Panc1 (cell line): ENCODE measurements at regions not wholly inside any gene's neighbourhood (a gene's known extent, or its start where the extent isn't known, plus 50 kb on each side); places are given as distances from the start of the nearest gene placed in this dataset.

Experiments
- ATAC-seq: fragments of 200-7000 bp; cut with Tn5 transposase; 2 replicates; pipeline ENCODE4 v1.9.1; 2020; ENCODE audit warnings: mild to moderate bottlenecking, moderate library complexity
- BruUV-seq: library from RNA; stranded (reverse); fragments of 400-500 nt; replicated peaks from 2 replicates; lab custom pipeline; 2021; lab: Mats Ljungman, UMichigan
- CTCF ChIA-PET: fragments of 300-600 bp; sonication (Branson Sonifier 250); formaldehyde crosslinking; loops from one replicate; lab custom pipeline; 2022; ENCODE audit warnings: antibody characterized with exemption; lab: Charles Lee
- POLR2A ChIA-PET: fragments of 300-600 bp; sonication (Branson Sonifier 250); formaldehyde crosslinking; loops from one replicate; lab custom pipeline; 2022; ENCODE audit warnings: antibody characterized with exemption; lab: Charles Lee
- DNase-seq: peaks from one replicate; pipeline ENCODE4 v3.0.0-alpha.2; 2010; ENCODE audit warnings: low read depth, low spot score
- H3K27ac ChIP-seq: 2 replicates; pipeline ENCODE4 v1.5.1; 2011; ENCODE audit warnings: mild to moderate bottlenecking, low read length, inconsistent platforms
- H3K27me3 ChIP-seq: fragments of 200-500 bp; sonication (Bioruptor generic); 2 replicates; pipeline ENCODE4 v1.6.0; 2014; ENCODE audit warnings: low read length, inconsistent platforms; ENCODE audit not compliant: control insufficient read depth, insufficient read depth
- H3K36me3 ChIP-seq: fragments of 200-500 bp; sonication (Bioruptor generic); 2 replicates; pipeline ENCODE4 v1.5.1; 2014; ENCODE audit warnings: inconsistent platforms, mild to moderate bottlenecking, low read length, moderate library complexity; ENCODE audit not compliant: control insufficient read depth, insufficient read depth
- H3K4me1 ChIP-seq: 2 replicates; pipeline ENCODE4 v1.5.1; 2011; ENCODE audit warnings: inconsistent platforms, mild to moderate bottlenecking, low read length, moderate library complexity; ENCODE audit not compliant: control insufficient read depth, insufficient read depth
- H3K4me3 ChIP-seq, 2 experiments: 2 replicates each; pipeline ENCODE4 v1.5.1; 2011 to 2012; ENCODE audit warnings: low read depth in 2 of 2, low read length in 2 of 2, mild to moderate bottlenecking in 2 of 2, inconsistent platforms in 1 of 2, moderate library complexity in 1 of 2
- H3K9me3 ChIP-seq: fragments of 200-500 bp; sonication (Bioruptor generic); 2 replicates; pipeline ENCODE4 v1.5.1; 2014; ENCODE audit warnings: low read depth, mild to moderate bottlenecking, inconsistent platforms, low read length, moderate library complexity; ENCODE audit not compliant: control insufficient read depth, insufficient read depth
- POLR2AphosphoS5 ChIP-seq: IDR thresholded peaks from 2 replicates; pipeline ENCODE4 v1.6.1; 2012; ENCODE audit warnings: mild to moderate bottlenecking, low read depth, low read length, moderate library complexity
- SIN3A ChIP-seq: IDR thresholded peaks from 2 replicates; pipeline ENCODE4 v1.6.1; 2012; ENCODE audit warnings: low read depth, mild to moderate bottlenecking, low read length, moderate library complexity, borderline replicate concordance; ENCODE audit not compliant: insufficient read depth
- TCF7L2 ChIP-seq: IDR thresholded peaks from 2 replicates; pipeline ENCODE4 v1.6.1; 2011; ENCODE audit warnings: mild to moderate bottlenecking, low read depth, low read length, inconsistent platforms
- in situ Hi-C: cut with HindIII; loops from 2 replicates; pipeline ENCODE4 v1.10.0; 2016; ENCODE audit warnings: low sequenced_read_pairs, low pct_unique_long_range_greater_than_20kb
- intact Hi-C: fragments of 100-400 bp; cut with micrococcal nuclease; formaldehyde crosslinking; loops from one replicate; pipeline ENCODE4 v1.10.0; 2022; ENCODE audit not compliant: unreplicated experiment
- TF ChIP-seq, protein P1 (sequence below), 2 experiments: IDR thresholded peaks; 2 replicates each; pipeline ENCODE4 v1.6.1; 2011 to 2012; ENCODE audit warnings: low read depth in 2 of 2, control low read depth in 1 of 2, low read length in 1 of 2, mild to moderate bottlenecking in 1 of 2, moderate library complexity in 1 of 2; ENCODE audit not compliant: insufficient read depth in 1 of 2
- TF ChIP-seq, protein P2 (sequence below): fragments of 450-650 bp; IDR thresholded peaks from 2 replicates; pipeline ENCODE4 v1.5.1; 2017; ENCODE audit warnings: mild to moderate bottlenecking

DNA sequence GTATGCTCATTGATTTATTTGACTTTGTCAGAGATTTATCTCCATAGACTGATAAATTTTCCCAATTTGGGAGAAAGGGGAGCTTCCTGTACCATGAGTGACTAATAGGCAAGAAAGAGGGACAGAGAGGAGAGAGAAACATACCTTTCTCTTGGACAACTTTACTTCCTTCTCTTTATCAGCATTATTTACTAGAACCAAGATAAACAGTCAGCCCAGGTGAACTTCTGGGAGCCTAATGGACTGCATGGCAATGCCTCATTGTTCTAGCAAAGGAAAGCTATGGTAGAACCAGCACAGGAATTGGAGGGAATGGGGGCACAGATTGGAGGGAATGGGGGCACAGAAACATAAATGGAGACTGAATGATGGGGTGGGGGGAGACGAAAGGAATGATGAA, 63.4 kb upstream of the STXBP6 start:
- H3K27ac ChIP-seq: no peak overlapping the region
- H3K36me3 ChIP-seq: no peaks in the 10 kb centered on the region
- CTCF ChIA-PET: no interaction called here
- no peaks in the 10 kb centered on the region for H3K27me3 ChIP-seq
- TF ChIP-seq TCF7L2 (no peak), POLR2AphosphoS5 (no peak), SIN3A (no peak)
- TF ChIP-seq, protein P1, sequence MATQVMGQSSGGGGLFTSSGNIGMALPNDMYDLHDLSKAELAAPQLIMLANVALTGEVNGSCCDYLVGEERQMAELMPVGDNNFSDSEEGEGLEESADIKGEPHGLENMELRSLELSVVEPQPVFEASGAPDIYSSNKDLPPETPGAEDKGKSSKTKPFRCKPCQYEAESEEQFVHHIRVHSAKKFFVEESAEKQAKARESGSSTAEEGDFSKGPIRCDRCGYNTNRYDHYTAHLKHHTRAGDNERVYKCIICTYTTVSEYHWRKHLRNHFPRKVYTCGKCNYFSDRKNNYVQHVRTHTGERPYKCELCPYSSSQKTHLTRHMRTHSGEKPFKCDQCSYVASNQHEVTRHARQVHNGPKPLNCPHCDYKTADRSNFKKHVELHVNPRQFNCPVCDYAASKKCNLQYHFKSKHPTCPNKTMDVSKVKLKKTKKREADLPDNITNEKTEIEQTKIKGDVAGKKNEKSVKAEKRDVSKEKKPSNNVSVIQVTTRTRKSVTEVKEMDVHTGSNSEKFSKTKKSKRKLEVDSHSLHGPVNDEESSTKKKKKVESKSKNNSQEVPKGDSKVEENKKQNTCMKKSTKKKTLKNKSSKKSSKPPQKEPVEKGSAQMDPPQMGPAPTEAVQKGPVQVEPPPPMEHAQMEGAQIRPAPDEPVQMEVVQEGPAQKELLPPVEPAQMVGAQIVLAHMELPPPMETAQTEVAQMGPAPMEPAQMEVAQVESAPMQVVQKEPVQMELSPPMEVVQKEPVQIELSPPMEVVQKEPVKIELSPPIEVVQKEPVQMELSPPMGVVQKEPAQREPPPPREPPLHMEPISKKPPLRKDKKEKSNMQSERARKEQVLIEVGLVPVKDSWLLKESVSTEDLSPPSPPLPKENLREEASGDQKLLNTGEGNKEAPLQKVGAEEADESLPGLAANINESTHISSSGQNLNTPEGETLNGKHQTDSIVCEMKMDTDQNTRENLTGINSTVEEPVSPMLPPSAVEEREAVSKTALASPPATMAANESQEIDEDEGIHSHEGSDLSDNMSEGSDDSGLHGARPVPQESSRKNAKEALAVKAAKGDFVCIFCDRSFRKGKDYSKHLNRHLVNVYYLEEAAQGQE (IDR thresholded peaks at IDR 0.05; ENCODE audit: insufficient read depth in 1 of 2, low read depth in 2 of 2, low read length in 1 of 2): no peak
- TF ChIP-seq, protein P2, sequence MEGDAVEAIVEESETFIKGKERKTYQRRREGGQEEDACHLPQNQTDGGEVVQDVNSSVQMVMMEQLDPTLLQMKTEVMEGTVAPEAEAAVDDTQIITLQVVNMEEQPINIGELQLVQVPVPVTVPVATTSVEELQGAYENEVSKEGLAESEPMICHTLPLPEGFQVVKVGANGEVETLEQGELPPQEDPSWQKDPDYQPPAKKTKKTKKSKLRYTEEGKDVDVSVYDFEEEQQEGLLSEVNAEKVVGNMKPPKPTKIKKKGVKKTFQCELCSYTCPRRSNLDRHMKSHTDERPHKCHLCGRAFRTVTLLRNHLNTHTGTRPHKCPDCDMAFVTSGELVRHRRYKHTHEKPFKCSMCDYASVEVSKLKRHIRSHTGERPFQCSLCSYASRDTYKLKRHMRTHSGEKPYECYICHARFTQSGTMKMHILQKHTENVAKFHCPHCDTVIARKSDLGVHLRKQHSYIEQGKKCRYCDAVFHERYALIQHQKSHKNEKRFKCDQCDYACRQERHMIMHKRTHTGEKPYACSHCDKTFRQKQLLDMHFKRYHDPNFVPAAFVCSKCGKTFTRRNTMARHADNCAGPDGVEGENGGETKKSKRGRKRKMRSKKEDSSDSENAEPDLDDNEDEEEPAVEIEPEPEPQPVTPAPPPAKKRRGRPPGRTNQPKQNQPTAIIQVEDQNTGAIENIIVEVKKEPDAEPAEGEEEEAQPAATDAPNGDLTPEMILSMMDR: no peak
- intact Hi-C loops (no loop called here), in situ Hi-C loops (no loop called here)
- no peaks in the 10 kb centered on the region for H3K9me3 ChIP-seq
- POLR2A ChIA-PET: interaction anchor here (0.6 kb wide), 1 partner anchor 295 kb away, joined by 6 read pairs; no protein-coding TSS in a partner anchor
- ATAC-seq: no peak
- H3K4me3 ChIP-seq: no peak overlapping the region
- DNase-seq: no peak
- no peaks in the 10 kb centered on the region for H3K4me1 ChIP-seq
- no TSS peak for BruUV-seq

DNA sequence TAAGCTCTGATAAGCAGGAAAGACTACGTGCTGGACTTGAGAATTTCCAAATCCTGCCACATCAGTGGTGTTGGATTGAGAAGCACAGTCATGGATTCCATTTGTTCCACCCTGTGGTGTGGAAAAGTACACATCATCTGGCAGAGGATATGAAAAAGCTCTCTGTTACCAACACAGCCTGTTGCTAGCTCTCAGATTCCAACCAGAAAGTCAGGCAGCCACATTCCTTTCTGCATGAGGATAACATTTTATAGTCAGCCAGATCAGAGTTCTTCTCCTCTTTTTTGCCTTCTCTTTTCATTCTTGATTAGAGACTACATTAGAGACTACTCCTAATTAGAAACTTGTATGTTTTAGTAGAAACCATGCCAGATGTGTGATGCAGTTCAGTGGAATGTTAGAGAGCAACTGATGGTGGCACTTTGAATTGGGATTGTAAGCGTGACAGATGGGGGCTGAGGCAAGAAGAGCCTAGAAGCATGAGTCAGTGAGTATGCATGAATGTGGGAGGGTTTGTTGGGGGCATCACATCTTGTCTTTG, 61.2 kb upstream of the STXBP6 start:
- TF ChIP-seq POLR2AphosphoS5 (no peak), TCF7L2 (no peak), SIN3A (no peak)
- TF ChIP-seq, protein P2: no peak
- TF ChIP-seq, protein P1 (IDR thresholded peaks at IDR 0.05; ENCODE audit: insufficient read depth in 1 of 2, low read depth in 2 of 2, low read length in 1 of 2): no peak
- Histone ChIP-seq H3K27ac (no peak overlapping the region), H3K36me3 (no peaks in the 10 kb centered on the region), H3K9me3 (no peaks in the 10 kb centered on the region), H3K27me3 (no peaks in the 10 kb centered on the region), H3K4me3 (no peak overlapping the region), H3K4me1 (no peaks in the 10 kb centered on the region)
- CTCF ChIA-PET: no interaction called here
- DNase-seq: no peak
- intact Hi-C loops: no loop called here
- BruUV-seq: no TSS peak
- in situ Hi-C loops: no loop called here
- POLR2A ChIA-PET: no interaction called here
- no peak for ATAC-seq
